GM23338 (cell line): ENCODE measurements at regions not wholly inside any gene's neighbourhood (a gene's known extent, or its start where the extent isn't known, plus 50 kb on each side); places are given as distances from the start of the nearest gene placed in this dataset.

ENCODE experiments used
- ATAC-seq: fragments of 200-7000 bp; cut with Tn5 transposase; 3 replicates; pipeline ENCODE4 v1.9.1; 2020
- DNase-seq: peaks from one replicate; pipeline ENCODE4 v3.0.0-alpha.2; 2015; ENCODE audit warnings: low spot score
- H2AFZ ChIP-seq: fragments of 200-600 bp; sonication (generic); 2 replicates; pipeline ENCODE4 v1.8.0; 2016; ENCODE audit warnings: antibody characterized with exemption, mild to moderate bottlenecking, moderate library complexity
- H3F3A ChIP-seq: fragments of 200-600 bp; sonication (generic); replicated peaks from 2 replicates; pipeline ENCODE4 v1.8.0; 2017; ENCODE audit warnings: antibody characterized with exemption, mixed run types, low read depth
- H3K27ac ChIP-seq: fragments of 200-600 bp; sonication (generic); 2 replicates; pipeline ENCODE4 v1.6.1; 2016; ENCODE audit warnings: low read depth
- H3K27me3 ChIP-seq: fragments of 200-600 bp; sonication (generic); 2 replicates; pipeline ENCODE4 v1.8.0; 2016; ENCODE audit warnings: mild to moderate bottlenecking, mixed run types, moderate library complexity; ENCODE audit not compliant: insufficient read depth
- H3K36me3 ChIP-seq: fragments of 200-600 bp; sonication (generic); 2 replicates; pipeline ENCODE4 v1.8.0; 2016; ENCODE audit warnings: mild to moderate bottlenecking; ENCODE audit not compliant: insufficient read depth
- H3K4me1 ChIP-seq: fragments of 200-600 bp; sonication (generic); 2 replicates; pipeline ENCODE4 v1.8.0; 2016; ENCODE audit warnings: mild to moderate bottlenecking, moderate library complexity; ENCODE audit not compliant: insufficient read depth
- H3K4me2 ChIP-seq: fragments of 200-600 bp; sonication (generic); 2 replicates; pipeline ENCODE4 v1.7.1; 2017; ENCODE audit warnings: mixed run types
- H3K4me3 ChIP-seq: fragments of 200-600 bp; sonication (generic); 2 replicates; pipeline ENCODE4 v1.6.1; 2016; ENCODE audit warnings: mixed run types
- H3K79me2 ChIP-seq: fragments of 200-600 bp; sonication (generic); replicated peaks from 2 replicates; pipeline ENCODE4 v1.8.0; 2017; ENCODE audit warnings: mild to moderate bottlenecking; ENCODE audit not compliant: insufficient read depth
- H3K9me2 ChIP-seq: fragments of 200-600 bp; sonication (generic); 2 replicates; pipeline ENCODE4 v1.8.0; 2017; ENCODE audit not compliant: insufficient read depth
- H4K20me1 ChIP-seq: fragments of 200-600 bp; sonication (generic); replicated peaks from 2 replicates; pipeline ENCODE4 v1.8.0; 2017; ENCODE audit warnings: mild to moderate bottlenecking; ENCODE audit not compliant: insufficient read depth
- H3K27ac Mint-ChIP-seq: 2 replicates; pipeline ENCODE4 v1.8.0; 2020; ENCODE audit warnings: inconsistent platforms, mild to moderate bottlenecking, moderate library complexity, mixed read lengths
- H3K27me3 Mint-ChIP-seq: 3 replicates; pipeline ENCODE4 v1.8.0; 2022; ENCODE audit warnings: low read depth, mild to moderate bottlenecking, moderate library complexity, mixed read lengths, inconsistent platforms; ENCODE audit not compliant: insufficient read depth, poor library complexity
- H3K36me3 Mint-ChIP-seq: 3 replicates; pipeline ENCODE4 v1.8.0; 2021; ENCODE audit warnings: low read depth, mild to moderate bottlenecking, inconsistent platforms, moderate library complexity, mixed read lengths
- H3K4me1 Mint-ChIP-seq: 3 replicates; pipeline ENCODE4 v1.8.0; 2020; ENCODE audit warnings: mild to moderate bottlenecking, inconsistent platforms, mixed read lengths
- H3K4me3 Mint-ChIP-seq: 3 replicates; pipeline ENCODE4 v1.8.0; 2021; ENCODE audit warnings: moderate library complexity, mild to moderate bottlenecking, inconsistent platforms, mixed read lengths
- H3K9me3 Mint-ChIP-seq: 3 replicates; pipeline ENCODE4 v1.8.0; 2020; ENCODE audit warnings: moderate library complexity, mild to moderate bottlenecking, inconsistent platforms, mixed read lengths
- CREB1 ChIP-seq: fragments of 250-450 bp; sonication (Bioruptor Pico); IDR thresholded peaks from 2 replicates; pipeline ENCODE4 v1.5.0; 2020; ENCODE audit warnings: low read depth, mild to moderate bottlenecking, moderate library complexity
- EZH2 ChIP-seq: fragments of 200-600 bp; sonication (generic); IDR thresholded peaks from one replicate; pipeline ENCODE4 v1.8.0; 2017; ENCODE audit warnings: antibody characterized with exemption, mild to moderate bottlenecking, low read depth; ENCODE audit not compliant: unreplicated experiment
- EZH2phosphoT487 ChIP-seq: fragments of 200-600 bp; sonication (generic); IDR thresholded peaks from one replicate; pipeline ENCODE4 v1.8.1; 2018; ENCODE audit warnings: antibody characterized with exemption; ENCODE audit not compliant: unreplicated experiment
- JUNB ChIP-seq: IDR thresholded peaks from one replicate; pipeline ENCODE4 v1.6.1; 2016; ENCODE audit warnings: antibody characterized with exemption; ENCODE audit not compliant: unreplicated experiment
- POLR2AphosphoS5 ChIP-seq: IDR thresholded peaks from 2 replicates; pipeline ENCODE4 v1.6.1; 2016; ENCODE audit warnings: antibody characterized with exemption, low read depth
- STAT1 ChIP-seq: IDR thresholded peaks from one replicate; pipeline ENCODE4 v1.6.1; 2016; ENCODE audit warnings: antibody characterized with exemption; ENCODE audit not compliant: unreplicated experiment
- ZNF331 ChIP-seq: fragments of 250-450 bp; sonication (Bioruptor Pico); IDR thresholded peaks from 2 replicates; pipeline ENCODE4 v1.5.0; 2020; ENCODE audit warnings: low read depth, mild to moderate bottlenecking, moderate library complexity
- ZNF462 ChIP-seq: fragments of 250-450 bp; sonication (Bioruptor Pico); IDR thresholded peaks from 2 replicates; pipeline ENCODE4 v1.5.0; 2020; ENCODE audit warnings: mild to moderate bottlenecking, moderate library complexity
- TF ChIP-seq, protein P1 (sequence below), 2 experiments: fragments of 200-600 bp in 1 of 2; sonication (generic) in 1 of 2; conservative IDR thresholded peaks; 2 replicates each; pipeline versions ENCODE4 v1.5.1 to v1.6.1; 2016 to 2017; ENCODE audit warnings: antibody characterized with exemption in 2 of 2, low read depth in 2 of 2, mild to moderate bottlenecking in 2 of 2, moderate library complexity in 1 of 2

DNA sequence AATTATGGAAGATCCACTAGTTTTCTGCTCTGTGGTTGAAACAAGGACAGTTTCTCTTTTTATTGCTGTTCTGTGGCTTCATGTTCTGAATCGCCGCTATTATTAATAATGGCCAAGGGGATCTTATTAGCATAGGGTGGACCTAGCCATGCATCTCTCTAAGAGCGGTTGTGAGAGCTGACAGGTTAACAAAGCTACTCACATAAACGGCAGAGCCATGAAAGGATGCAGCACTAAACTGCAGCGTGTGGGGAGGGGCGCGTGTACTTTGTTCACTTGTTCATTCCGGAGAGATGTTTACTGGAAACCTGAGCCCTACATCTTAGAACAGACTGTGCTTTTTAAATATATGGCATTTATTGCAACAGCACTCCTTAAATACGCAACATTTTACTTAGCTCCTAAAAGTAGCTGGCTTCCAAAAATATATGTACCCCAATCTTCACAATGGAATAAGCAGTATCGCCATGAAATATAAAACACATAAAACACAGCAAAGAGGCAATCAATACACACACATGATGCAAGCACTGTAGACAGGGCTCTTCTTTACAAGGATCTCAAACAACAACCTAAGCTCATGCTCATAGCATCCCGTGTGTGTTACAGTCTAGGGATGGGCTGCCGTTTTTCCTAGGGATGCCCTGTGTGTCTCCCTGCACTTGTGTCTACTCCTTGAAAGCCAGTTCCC lies 424.6 kb downstream of the MED10 start:
- H3K36me3 ChIP-seq: no peaks in the 10 kb centered on the region
- H3K4me2 ChIP-seq: no peak overlapping the region
- H3K4me1 ChIP-seq: no peaks in the 10 kb centered on the region
- ATAC-seq: no peak
- H3K79me2 ChIP-seq: no peaks in the 10 kb centered on the region
- H3K27ac Mint-ChIP-seq: no peak overlapping the region
- H3K9me3 Mint-ChIP-seq: peaks cover 29% of the 10 kb centered on the region
- no peaks in the 10 kb centered on the region for H4K20me1 ChIP-seq
- TF ChIP-seq POLR2AphosphoS5 (no peak), EZH2 (no peak), EZH2phosphoT487 (no peak), ZNF331 (CRISPR knock-in tag) (no peak), JUNB (no peak), CREB1 (no peak), ZNF462 (CRISPR knock-in tag) (no peak), STAT1 (no peak)
- TF ChIP-seq, protein P1, sequence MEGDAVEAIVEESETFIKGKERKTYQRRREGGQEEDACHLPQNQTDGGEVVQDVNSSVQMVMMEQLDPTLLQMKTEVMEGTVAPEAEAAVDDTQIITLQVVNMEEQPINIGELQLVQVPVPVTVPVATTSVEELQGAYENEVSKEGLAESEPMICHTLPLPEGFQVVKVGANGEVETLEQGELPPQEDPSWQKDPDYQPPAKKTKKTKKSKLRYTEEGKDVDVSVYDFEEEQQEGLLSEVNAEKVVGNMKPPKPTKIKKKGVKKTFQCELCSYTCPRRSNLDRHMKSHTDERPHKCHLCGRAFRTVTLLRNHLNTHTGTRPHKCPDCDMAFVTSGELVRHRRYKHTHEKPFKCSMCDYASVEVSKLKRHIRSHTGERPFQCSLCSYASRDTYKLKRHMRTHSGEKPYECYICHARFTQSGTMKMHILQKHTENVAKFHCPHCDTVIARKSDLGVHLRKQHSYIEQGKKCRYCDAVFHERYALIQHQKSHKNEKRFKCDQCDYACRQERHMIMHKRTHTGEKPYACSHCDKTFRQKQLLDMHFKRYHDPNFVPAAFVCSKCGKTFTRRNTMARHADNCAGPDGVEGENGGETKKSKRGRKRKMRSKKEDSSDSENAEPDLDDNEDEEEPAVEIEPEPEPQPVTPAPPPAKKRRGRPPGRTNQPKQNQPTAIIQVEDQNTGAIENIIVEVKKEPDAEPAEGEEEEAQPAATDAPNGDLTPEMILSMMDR (conservative IDR thresholded peaks at IDR 0.05; ENCODE audit: low read depth in 2 of 2): no peak
- peaks cover 12% of the 10 kb centered on the region; the same call in 2 of the 3 replicates for H3K36me3 Mint-ChIP-seq
- H3K4me1 Mint-ChIP-seq: no peaks in the 10 kb centered on the region
- H3K9me2 ChIP-seq: no peaks in the 10 kb centered on the region
- H3K4me3 ChIP-seq: no peak overlapping the region
- no peak overlapping the region; the same call in none of the 2 replicates for H2AFZ ChIP-seq
- H3K4me3 Mint-ChIP-seq: no peak overlapping the region
- H3F3A ChIP-seq: no peaks in the 10 kb centered on the region
- no peaks in the 10 kb centered on the region for H3K27me3 ChIP-seq
- no peak overlapping the region for H3K27ac ChIP-seq
- no peak for DNase-seq
- H3K27me3 Mint-ChIP-seq: peaks cover 2% of the 10 kb centered on the region
